ENCODE measurements at regions not wholly inside any gene's neighbourhood (a gene's known extent, or its start where the extent isn't known, plus 50 kb on each side); places are given as distances from the start of the nearest gene placed in this dataset.
"Not testable (repeated sequence)": the region's sequence is repeated elsewhere in the genome, so short reads cannot be mapped to it uniquely, and the experiment has no call there.

GRCh38 chr16:52149003-52149402, 397.9 kb downstream of the TOX3 start:
- Histone ChIP-seq H3K27ac (ENCODE audit: low read length) (no peak overlapping the region), H3K4me3 (ENCODE audit: low read depth in 1 of 2, low read length in 2 of 2) (no peak overlapping the region), H3K36me3 (ENCODE audit: control insufficient read depth in 1 of 2, insufficient read depth in 2 of 2, low read length in 2 of 2) (no peaks in the 10 kb centered on the region), H3K27me3 (ENCODE audit: low read depth, low read length) (no peaks in the 10 kb centered on the region), H3K9me3 (ENCODE audit: control insufficient read depth in 1 of 2, low read length in 2 of 2) (peaks cover 0 to 2% of the 10 kb centered on the region in 2 donors), H3K4me1 (ENCODE audit: control insufficient read depth in 1 of 2, insufficient read depth in 2 of 2, low read length in 2 of 2) (no peaks in the 10 kb centered on the region)

DNA sequence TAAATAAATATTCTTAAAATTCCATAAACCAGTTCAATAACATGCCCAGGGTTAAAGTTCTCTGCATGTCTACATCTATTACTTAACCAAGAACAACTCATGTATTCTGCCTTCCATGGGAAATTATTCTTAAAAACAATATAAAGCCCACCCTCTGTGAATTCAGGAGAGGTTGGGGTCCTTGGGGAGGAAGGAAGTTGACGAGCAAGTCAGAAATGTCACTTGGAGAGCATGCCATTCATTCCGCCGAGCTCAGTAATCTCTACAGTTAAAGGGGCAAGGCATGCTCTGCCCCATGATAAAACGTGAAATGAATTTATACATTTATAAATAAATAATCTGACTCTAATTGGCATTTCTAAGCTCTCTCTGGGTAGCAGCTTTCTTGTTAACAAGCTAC, 405.1 kb downstream of the TOX3 start:
- Histone ChIP-seq H3K9me3 (ENCODE audit: control insufficient read depth in 1 of 2, low read length in 2 of 2) (peaks cover 0 to 2% of the 10 kb centered on the region in 2 donors), H3K36me3 (ENCODE audit: control insufficient read depth in 1 of 2, insufficient read depth in 2 of 2, low read length in 2 of 2) (no peaks in the 10 kb centered on the region), H3K27ac (ENCODE audit: low read length) (no peak overlapping the region), H3K4me1 (ENCODE audit: control insufficient read depth in 1 of 2, insufficient read depth in 2 of 2, low read length in 2 of 2) (no peaks in the 10 kb centered on the region), H3K4me3 (ENCODE audit: low read depth in 1 of 2, low read length in 2 of 2) (no peak overlapping the region), H3K27me3 (ENCODE audit: low read depth, low read length) (no peaks in the 10 kb centered on the region)

- Histone ChIP-seq H3K9me3 (ENCODE audit: control insufficient read depth in 1 of 2, low read length in 2 of 2) (no peaks in the 10 kb centered on the region), H3K27me3 (ENCODE audit: low read depth, low read length) (no peaks in the 10 kb centered on the region), H3K36me3 (ENCODE audit: control insufficient read depth in 1 of 2, insufficient read depth in 2 of 2, low read length in 2 of 2) (no peaks in the 10 kb centered on the region), H3K4me3 (ENCODE audit: low read depth in 1 of 2, low read length in 2 of 2) (no peak overlapping the region), H3K27ac (ENCODE audit: low read length) (no peak overlapping the region), H3K4me1 (ENCODE audit: control insufficient read depth in 1 of 2, insufficient read depth in 2 of 2, low read length in 2 of 2) (no peaks in the 10 kb centered on the region)
Observed at GRCh38 chr16:52128361-52128760, 418.6 kb downstream of the TOX3 start.

GRCh38 chr16:52123842-52124241, 423.1 kb downstream of the TOX3 start:
- no peaks in the 10 kb centered on the region for H3K4me1 ChIP-seq (ENCODE audit: control insufficient read depth in 1 of 2, insufficient read depth in 2 of 2, low read length in 2 of 2)
- peaks cover 0 to 4% of the 10 kb centered on the region in 2 donors for H3K9me3 ChIP-seq (ENCODE audit: control insufficient read depth in 1 of 2, low read length in 2 of 2)
- H3K4me3 ChIP-seq (ENCODE audit: low read depth in 1 of 2, low read length in 2 of 2), result no peak overlapping the region
- no peak overlapping the region for H3K27ac ChIP-seq (ENCODE audit: low read length)
- no peaks in the 10 kb centered on the region for H3K27me3 ChIP-seq (ENCODE audit: low read depth, low read length)
- H3K36me3 ChIP-seq (ENCODE audit: control insufficient read depth in 1 of 2, insufficient read depth in 2 of 2, low read length in 2 of 2), result no peaks in the 10 kb centered on the region

- no peaks in the 10 kb centered on the region for H3K4me1 ChIP-seq (ENCODE audit: control insufficient read depth in 1 of 2, insufficient read depth in 2 of 2, low read length in 2 of 2)
- H3K4me3 ChIP-seq (ENCODE audit: low read depth in 1 of 2, low read length in 2 of 2), result no peak overlapping the region
- no peaks in the 10 kb centered on the region for H3K36me3 ChIP-seq (ENCODE audit: control insufficient read depth in 1 of 2, insufficient read depth in 2 of 2, low read length in 2 of 2)
- no peak overlapping the region for H3K27ac ChIP-seq (ENCODE audit: low read length)
- peaks cover 0 to 9% of the 10 kb centered on the region in 2 donors for H3K9me3 ChIP-seq (ENCODE audit: control insufficient read depth in 1 of 2, low read length in 2 of 2)
- no peaks in the 10 kb centered on the region for H3K27me3 ChIP-seq (ENCODE audit: low read depth, low read length)
Observed at GRCh38 chr16:52123061-52123839, 423.7 kb downstream of the TOX3 start.

DNA sequence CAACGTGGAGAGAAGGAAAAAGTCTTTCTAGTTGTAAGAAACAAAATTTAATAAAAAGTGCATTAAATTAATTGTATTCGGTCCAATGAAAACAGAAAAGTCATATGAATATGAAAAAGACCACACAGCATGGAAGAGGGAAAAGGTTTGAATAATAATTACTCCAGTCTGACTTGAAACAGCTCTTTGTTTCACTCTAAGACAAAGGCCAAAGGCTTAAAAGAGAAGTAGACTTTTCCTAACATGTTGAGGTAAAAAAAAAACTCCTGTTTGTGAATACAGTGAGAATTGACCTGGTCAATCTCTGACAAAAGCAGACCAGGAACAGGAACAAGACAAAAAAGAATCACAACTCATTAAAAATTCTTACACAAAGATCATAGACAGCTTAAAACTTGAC, 429.8 kb downstream of the TOX3 start:
- Histone ChIP-seq H3K4me3 (ENCODE audit: low read depth in 1 of 2, low read length in 2 of 2) (no peak overlapping the region), H3K4me1 (ENCODE audit: control insufficient read depth in 1 of 2, insufficient read depth in 2 of 2, low read length in 2 of 2) (no peaks in the 10 kb centered on the region)

GRCh38 chr16:52114379-52114778, 432.6 kb downstream of the TOX3 start:
- no peak overlapping the region for H3K27ac ChIP-seq (ENCODE audit: low read length)
- no peaks in the 10 kb centered on the region for H3K27me3 ChIP-seq (ENCODE audit: low read depth, low read length)
- H3K36me3 ChIP-seq (ENCODE audit: control insufficient read depth in 1 of 2, insufficient read depth in 2 of 2, low read length in 2 of 2), result no peaks in the 10 kb centered on the region
- no peak overlapping the region for H3K4me3 ChIP-seq (ENCODE audit: low read depth in 1 of 2, low read length in 2 of 2)
- peaks cover 0 to 7% of the 10 kb centered on the region in 2 donors for H3K9me3 ChIP-seq (ENCODE audit: control insufficient read depth in 1 of 2, low read length in 2 of 2)
- H3K4me1 ChIP-seq (ENCODE audit: control insufficient read depth in 1 of 2, insufficient read depth in 2 of 2, low read length in 2 of 2), result no peaks in the 10 kb centered on the region

More for the DNA sequence above, 429.8 kb downstream of the TOX3 start:
- no peak overlapping the region for H3K27ac ChIP-seq (ENCODE audit: low read length)
- H3K36me3 ChIP-seq (ENCODE audit: control insufficient read depth in 1 of 2, insufficient read depth in 2 of 2, low read length in 2 of 2), result no peaks in the 10 kb centered on the region
- H3K9me3 ChIP-seq (ENCODE audit: control insufficient read depth in 1 of 2, low read length in 2 of 2), result peaks cover 0 to 10% of the 10 kb centered on the region in 2 donors
- H3K27me3 ChIP-seq (ENCODE audit: low read depth, low read length), result no peaks in the 10 kb centered on the region

- Histone ChIP-seq H3K27me3 (ENCODE audit: low read depth, low read length) (no peaks in the 10 kb centered on the region), H3K9me3 (ENCODE audit: control insufficient read depth in 1 of 2, low read length in 2 of 2) (peaks cover 0 to 4% of the 10 kb centered on the region in 2 donors), H3K27ac (ENCODE audit: low read length) (no peak overlapping the region), H3K4me1 (ENCODE audit: control insufficient read depth in 1 of 2, insufficient read depth in 2 of 2, low read length in 2 of 2) (no peaks in the 10 kb centered on the region), H3K4me3 (ENCODE audit: low read depth in 1 of 2, low read length in 2 of 2) (no peak overlapping the region), H3K36me3 (ENCODE audit: control insufficient read depth in 1 of 2, insufficient read depth in 2 of 2, low read length in 2 of 2) (no peaks in the 10 kb centered on the region)
Observed at GRCh38 chr16:52113533-52114183, 433.3 kb downstream of the TOX3 start.

DNA sequence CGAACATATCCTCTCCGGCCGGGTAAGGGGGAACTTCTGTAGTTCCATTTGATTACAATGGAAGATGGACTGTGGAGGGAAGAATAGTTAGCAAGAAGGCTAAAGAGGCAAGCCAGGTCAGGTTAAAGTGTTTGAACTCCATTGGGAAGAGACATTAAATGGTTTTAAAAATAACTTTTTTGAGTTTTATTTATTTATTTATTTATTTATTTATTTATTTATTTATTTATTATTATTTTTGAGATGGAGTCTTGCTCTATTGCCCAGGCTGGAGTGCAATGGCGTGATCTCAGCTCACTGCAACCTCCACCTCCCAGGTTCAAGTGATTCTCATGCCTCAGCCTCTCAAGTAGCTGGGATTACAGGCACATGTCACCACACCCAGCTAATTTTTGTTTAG, 441.9 kb downstream of the TOX3 start:
- not testable (repeated sequence) for H3K36me3 ChIP-seq (ENCODE audit: control insufficient read depth in 1 of 2, insufficient read depth in 2 of 2, low read length in 2 of 2); H3K9me3 ChIP-seq (ENCODE audit: control insufficient read depth in 1 of 2, low read length in 2 of 2); H3K4me3 ChIP-seq (ENCODE audit: low read depth in 1 of 2, low read length in 2 of 2); H3K27me3 ChIP-seq (ENCODE audit: low read depth, low read length); H3K27ac ChIP-seq (ENCODE audit: low read length); H3K4me1 ChIP-seq (ENCODE audit: control insufficient read depth in 1 of 2, insufficient read depth in 2 of 2, low read length in 2 of 2)

GRCh38 chr16:52103791-52104190, 443.2 kb downstream of the TOX3 start:
- no peak overlapping the region for H3K4me3 ChIP-seq (ENCODE audit: low read depth in 1 of 2, low read length in 2 of 2)
- no peaks in the 10 kb centered on the region for H3K36me3 ChIP-seq (ENCODE audit: control insufficient read depth in 1 of 2, insufficient read depth in 2 of 2, low read length in 2 of 2)
- H3K9me3 ChIP-seq (ENCODE audit: control insufficient read depth in 1 of 2, low read length in 2 of 2), result no peaks in the 10 kb centered on the region
- H3K4me1 ChIP-seq (ENCODE audit: control insufficient read depth in 1 of 2, insufficient read depth in 2 of 2, low read length in 2 of 2), result no peaks in the 10 kb centered on the region
- H3K27me3 ChIP-seq (ENCODE audit: low read depth, low read length), result no peaks in the 10 kb centered on the region
- no peak overlapping the region for H3K27ac ChIP-seq (ENCODE audit: low read length)

- Histone ChIP-seq H3K27ac (ENCODE audit: low read length) (no peak overlapping the region), H3K27me3 (ENCODE audit: low read depth, low read length) (no peaks in the 10 kb centered on the region), H3K9me3 (ENCODE audit: control insufficient read depth in 1 of 2, low read length in 2 of 2) (no peaks in the 10 kb centered on the region), H3K4me3 (ENCODE audit: low read depth in 1 of 2, low read length in 2 of 2) (no peak overlapping the region), H3K36me3 (ENCODE audit: control insufficient read depth in 1 of 2, insufficient read depth in 2 of 2, low read length in 2 of 2) (no peaks in the 10 kb centered on the region), H3K4me1 (ENCODE audit: control insufficient read depth in 1 of 2, insufficient read depth in 2 of 2, low read length in 2 of 2) (no peaks in the 10 kb centered on the region)
Observed at GRCh38 chr16:52101246-52101645, 445.7 kb downstream of the TOX3 start.
